MM.1S (cell line): ENCODE measurements at regions not wholly inside any gene's neighbourhood (a gene's known extent, or its start where the extent isn't known, plus 50 kb on each side); places are given as distances from the start of the nearest gene placed in this dataset.
A peak's percentile ranks its signal among the peaks of the same experiment; 100 is the strongest.

Source experiments
- DNase-seq: peaks from one replicate; pipeline ENCODE4 v3.0.0-alpha.2; 2015
- H2AFZ ChIP-seq: fragments of 300-600 bp; sonication (generic); 2 replicates; pipeline ENCODE4 v1.6.0; 2016; ENCODE audit warnings: antibody characterized with exemption, low read length
- H3F3A ChIP-seq: fragments of 300-600 bp; sonication (generic); 2 replicates; pipeline ENCODE4 v1.6.1; 2016; ENCODE audit warnings: mild to moderate bottlenecking, antibody characterized with exemption, low read length, moderate library complexity, mixed read lengths; ENCODE audit not compliant: insufficient read depth
- H3K27ac ChIP-seq: fragments of 300-600 bp; sonication (generic); 2 replicates; pipeline ENCODE4 v1.5.1; 2016; ENCODE audit warnings: mild to moderate bottlenecking, low read length
- H3K27me3 ChIP-seq: fragments of 300-600 bp; sonication (generic); replicated peaks from 2 replicates; pipeline ENCODE4 v1.6.0; 2016; ENCODE audit warnings: low read length; ENCODE audit not compliant: insufficient read depth
- H3K36me3 ChIP-seq: fragments of 300-600 bp; sonication (generic); replicated peaks from 2 replicates; pipeline ENCODE4 v1.6.1; 2016; ENCODE audit warnings: mild to moderate bottlenecking, low read length, mixed read lengths; ENCODE audit not compliant: insufficient read depth
- H3K4me1 ChIP-seq: fragments of 300-600 bp; sonication (generic); 2 replicates; pipeline ENCODE4 v1.6.1; 2016; ENCODE audit warnings: low read length, mixed read lengths
- H3K4me2 ChIP-seq: fragments of 300-600 bp; sonication (generic); 2 replicates; pipeline ENCODE4 v1.6.0; 2016; ENCODE audit warnings: low read depth, low read length
- H3K4me3 ChIP-seq: fragments of 300-600 bp; sonication (generic); 2 replicates; pipeline ENCODE4 v1.5.1; 2016; ENCODE audit warnings: low read length, mixed read lengths
- H3K79me2 ChIP-seq: fragments of 300-600 bp; sonication (generic); 2 replicates; pipeline ENCODE4 v1.6.1; 2016; ENCODE audit warnings: mixed run types, low read length, mixed read lengths
- H3K9ac ChIP-seq: fragments of 300-600 bp; sonication (generic); 2 replicates; pipeline ENCODE4 v1.6.1; 2016; ENCODE audit warnings: low read length, mixed read lengths
- H3K9me2 ChIP-seq: fragments of 300-600 bp; sonication (generic); replicated peaks from 2 replicates; pipeline ENCODE4 v1.6.1; 2016; ENCODE audit warnings: mild to moderate bottlenecking, low read length, mixed read lengths; ENCODE audit not compliant: insufficient read depth
- H3K9me3 ChIP-seq: fragments of 300-600 bp; sonication (generic); replicated peaks from 2 replicates; pipeline ENCODE4 v1.6.1; 2016; ENCODE audit warnings: mild to moderate bottlenecking, low read length, mixed read lengths; ENCODE audit not compliant: insufficient read depth
- H4K20me1 ChIP-seq: fragments of 300-600 bp; sonication (generic); 2 replicates; pipeline ENCODE4 v1.6.1; 2016; ENCODE audit warnings: mild to moderate bottlenecking, low read length, moderate library complexity, mixed read lengths; ENCODE audit not compliant: insufficient read depth
- CTCF ChIP-seq: fragments of 300-600 bp; sonication (generic); IDR thresholded peaks from 2 replicates; pipeline ENCODE4 v1.5.1; 2016; ENCODE audit warnings: antibody characterized with exemption, low read length, mixed read lengths
- EZH2 ChIP-seq: fragments of 300-600 bp; sonication (generic); optimal IDR thresholded peaks from 2 replicates; pipeline ENCODE3; 2017; ENCODE audit warnings: low read depth, mild to moderate bottlenecking, antibody characterized with exemption, low read length, mixed read lengths
- EZH2phosphoT487 ChIP-seq: fragments of 300-600 bp; sonication (generic); IDR thresholded peaks from 2 replicates; pipeline ENCODE4 v1.6.1; 2018; ENCODE audit warnings: antibody characterized with exemption, low read length

GRCh38 chr6:122151763-122152162, 247.7 kb upstream of the HSF2 start:
- Histone ChIP-seq H3K27ac (no peak overlapping the region), H3K27me3 (no peaks in the 10 kb centered on the region), H3K9me3 (no peaks in the 10 kb centered on the region), H3K4me1 (no peaks in the 10 kb centered on the region), H4K20me1 (no peaks in the 10 kb centered on the region), H3K36me3 (no peaks in the 10 kb centered on the region), H3K9ac (no peak overlapping the region), H3K9me2 (no peaks in the 10 kb centered on the region), H2AFZ (no peak overlapping the region), H3K4me2 (no peak overlapping the region), H3K79me2 (no peaks in the 10 kb centered on the region), H3K4me3 (no peak overlapping the region), H3F3A (no peaks in the 10 kb centered on the region)
- TF ChIP-seq EZH2phosphoT487 (no peak), EZH2 (no peak)
- no peak for DNase-seq

- no peaks in the 10 kb centered on the region for H3K4me1 ChIP-seq
- no peaks in the 10 kb centered on the region for H3F3A ChIP-seq
- no peak overlapping the region for H3K27ac ChIP-seq
- no peaks in the 10 kb centered on the region for H3K36me3 ChIP-seq
- DNase-seq: no peak
- H3K4me3 ChIP-seq: no peak overlapping the region
- H3K9me2 ChIP-seq: no peaks in the 10 kb centered on the region
- no peak overlapping the region for H3K9ac ChIP-seq
- H2AFZ ChIP-seq: no peak overlapping the region
- no peaks in the 10 kb centered on the region for H3K79me2 ChIP-seq
- TF ChIP-seq EZH2 (no peak), CTCF (no peak), EZH2phosphoT487 (no peak)
- H4K20me1 ChIP-seq: no peaks in the 10 kb centered on the region
- no peaks in the 10 kb centered on the region for H3K27me3 ChIP-seq
- no peak overlapping the region for H3K4me2 ChIP-seq
- H3K9me3 ChIP-seq: no peaks in the 10 kb centered on the region
Measured at GRCh38 chr6:122153557-122153956, 245.9 kb upstream of the HSF2 start.

GRCh38 chr6:122154155-122154554, 245.3 kb upstream of the HSF2 start:
- Histone ChIP-seq H3F3A (no peaks in the 10 kb centered on the region), H4K20me1 (no peaks in the 10 kb centered on the region), H3K4me3 (no peak overlapping the region), H3K9me2 (no peaks in the 10 kb centered on the region), H3K36me3 (no peaks in the 10 kb centered on the region), H3K9me3 (no peaks in the 10 kb centered on the region), H3K27me3 (no peaks in the 10 kb centered on the region), H2AFZ (no peak overlapping the region), H3K27ac (no peak overlapping the region), H3K9ac (no peak overlapping the region), H3K4me1 (no peaks in the 10 kb centered on the region), H3K4me2 (no peak overlapping the region), H3K79me2 (no peaks in the 10 kb centered on the region)
- TF ChIP-seq EZH2 (no peak), CTCF (no peak), EZH2phosphoT487 (no peak)
- DNase-seq: no peak

- Histone ChIP-seq H3K27ac (no peak overlapping the region), H3K9me3 (no peaks in the 10 kb centered on the region), H3K4me2 (no peak overlapping the region), H4K20me1 (no peaks in the 10 kb centered on the region), H2AFZ (no peak overlapping the region), H3K79me2 (no peaks in the 10 kb centered on the region), H3K9ac (no peak overlapping the region), H3K4me3 (no peak overlapping the region), H3K9me2 (no peaks in the 10 kb centered on the region), H3K27me3 (no peaks in the 10 kb centered on the region), H3K36me3 (no peaks in the 10 kb centered on the region), H3K4me1 (no peaks in the 10 kb centered on the region), H3F3A (no peaks in the 10 kb centered on the region)
- DNase-seq: peak; percentile 9
- TF ChIP-seq EZH2: no peak
- peak; percentile 5; the same call in 1 of the 2 replicates for TF ChIP-seq CTCF
- TF ChIP-seq EZH2phosphoT487: no peak
Measured at GRCh38 chr6:122154912-122155575, 244.4 kb upstream of the HSF2 start.
